GM12891 (cell line): ENCODE measurements at regions not wholly inside any gene's neighbourhood (a gene's known extent, or its start where the extent isn't known, plus 50 kb on each side); places are given as distances from the start of the nearest gene placed in this dataset.

Experiments
- POLR2A ChIP-seq: IDR thresholded peaks from 2 replicates; pipeline ENCODE4 v1.6.1; 2011; ENCODE audit warnings: low read depth, low read length, control low read depth
- POLR2AphosphoS5 ChIP-seq: IDR thresholded peaks from 2 replicates; pipeline ENCODE4 v1.6.1; 2011; ENCODE audit warnings: low read depth, low read length, control low read depth
- POU2F2 ChIP-seq: IDR thresholded peaks from 2 replicates; pipeline ENCODE4 v1.6.1; 2011; ENCODE audit warnings: low read depth, mild to moderate bottlenecking, control low read depth, low read length, moderate library complexity

GRCh38 chr15:29944925-29945324, 122.7 kb upstream of the TJP1 start:
- TF ChIP-seq POLR2AphosphoS5 (no peak), POU2F2 (no peak), POLR2A (no peak)
